T-helper 17 cell (primary cell): ENCODE measurements at regions not wholly inside any gene's neighbourhood (a gene's known extent, or its start where the extent isn't known, plus 50 kb on each side); places are given as distances from the start of the nearest gene placed in this dataset.
"Not testable (repeated sequence)": the region's sequence is repeated elsewhere in the genome, so short reads cannot be mapped to it uniquely, and the experiment has no call there.

Experiments used
- ATAC-seq: fragments of 150-1000 bp; cut with Tn5 transposase; 2 replicates; pipeline ENCODE4 v1.10.0; 2021; ENCODE audit warnings: mild to moderate bottlenecking, moderate library complexity
- DNase-seq, 3 donors: peaks; one replicate each; pipeline versions ENCODE4 v3.0.0 to v3.0.0-alpha.2; 2020 to 2021
- H3K9me3 ChIP-seq: one replicate; pipeline ENCODE4 v1.7.0; 2013; ENCODE audit warnings: low read length, mild to moderate bottlenecking; ENCODE audit not compliant: control insufficient read depth, poor library complexity, severe bottlenecking
- H3K27ac Mint-ChIP-seq: one replicate; pipeline ENCODE4 v1.8.0; 2022; ENCODE audit warnings: mild to moderate bottlenecking, moderate library complexity, mixed read lengths
- H3K27me3 Mint-ChIP-seq: one replicate; pipeline ENCODE4 v1.8.0; 2022; ENCODE audit warnings: mixed read lengths
- H3K36me3 Mint-ChIP-seq: one replicate; pipeline ENCODE4 v1.8.0; 2022; ENCODE audit warnings: low read depth, mixed read lengths
- H3K4me1 Mint-ChIP-seq: one replicate; pipeline ENCODE4 v1.8.0; 2022; ENCODE audit warnings: mild to moderate bottlenecking, mixed read lengths
- H3K4me3 Mint-ChIP-seq: one replicate; pipeline ENCODE4 v1.8.0; 2022; ENCODE audit warnings: mild to moderate bottlenecking, moderate library complexity, mixed read lengths

- H3K4me1 Mint-ChIP-seq = no peaks in the 10 kb centered on the region
- DNase-seq = no peak
- H3K27ac Mint-ChIP-seq = no peak overlapping the region
- H3K9me3 ChIP-seq = no peaks in the 10 kb centered on the region
- no peaks in the 10 kb centered on the region for H3K27me3 Mint-ChIP-seq
- no peak for ATAC-seq
- no peak overlapping the region for H3K4me3 Mint-ChIP-seq
- H3K36me3 Mint-ChIP-seq = no peaks in the 10 kb centered on the region
Measured at GRCh38 chr18:22513721-22514481, 96.2 kb upstream of the CTAGE1 start.

GRCh38 chr18:22514655-22515054, 96.9 kb upstream of the CTAGE1 start:
- no peaks in the 10 kb centered on the region for H3K27me3 Mint-ChIP-seq
- no peak overlapping the region for H3K27ac Mint-ChIP-seq
- no peak overlapping the region for H3K4me3 Mint-ChIP-seq
- H3K9me3 ChIP-seq = no peaks in the 10 kb centered on the region
- DNase-seq = no peak
- H3K4me1 Mint-ChIP-seq = no peaks in the 10 kb centered on the region
- ATAC-seq = no peak
- no peaks in the 10 kb centered on the region for H3K36me3 Mint-ChIP-seq

- Mint-ChIP-seq H3K36me3 (no peaks in the 10 kb centered on the region), H3K4me3 (no peak overlapping the region), H3K27me3 (no peaks in the 10 kb centered on the region), H3K4me1 (no peaks in the 10 kb centered on the region), H3K27ac (no peak overlapping the region)
- DNase-seq = no peak
- no peak for ATAC-seq
- H3K9me3 ChIP-seq = no peaks in the 10 kb centered on the region
Measured at GRCh38 chr18:22515250-22515649, 97.5 kb upstream of the CTAGE1 start.

GRCh38 chr18:22517356-22517755, 99.6 kb upstream of the CTAGE1 start:
- Mint-ChIP-seq H3K36me3 (no peaks in the 10 kb centered on the region), H3K27ac (no peak overlapping the region), H3K27me3 (no peaks in the 10 kb centered on the region)

GRCh38 chr18:22521026-22521707, 103.5 kb upstream of the CTAGE1 start:
- Mint-ChIP-seq H3K36me3 (no peaks in the 10 kb centered on the region), H3K4me3 (no peak overlapping the region), H3K27me3 (no peaks in the 10 kb centered on the region), H3K27ac (no peak overlapping the region), H3K4me1 (no peaks in the 10 kb centered on the region)
- ATAC-seq (no peak), DNase-seq (no peak)
- H3K9me3 ChIP-seq = no peaks in the 10 kb centered on the region

More at GRCh38 chr18:22517356-22517755, 99.6 kb upstream of the CTAGE1 start:
- Mint-ChIP-seq H3K4me3 (no peak overlapping the region), H3K4me1 (no peaks in the 10 kb centered on the region)
- H3K9me3 ChIP-seq = no peaks in the 10 kb centered on the region
- DNase-seq (no peak), ATAC-seq (no peak)

- ATAC-seq (no peak), DNase-seq (no peak)
- no peaks in the 10 kb centered on the region for H3K9me3 ChIP-seq
- Mint-ChIP-seq H3K4me1 (no peaks in the 10 kb centered on the region), H3K27me3 (no peaks in the 10 kb centered on the region), H3K36me3 (no peaks in the 10 kb centered on the region), H3K4me3 (no peak overlapping the region), H3K27ac (no peak overlapping the region)
Measured at GRCh38 chr18:22523481-22523880, 105.8 kb upstream of the CTAGE1 start.

- DNase-seq = no peak
- Mint-ChIP-seq H3K4me1 (no peaks in the 10 kb centered on the region), H3K4me3 (no peak overlapping the region), H3K27me3 (no peaks in the 10 kb centered on the region), H3K27ac (no peak overlapping the region), H3K36me3 (no peaks in the 10 kb centered on the region)
- H3K9me3 ChIP-seq = no peaks in the 10 kb centered on the region
- ATAC-seq = no peak
Measured at GRCh38 chr18:22524783-22525182, 107.1 kb upstream of the CTAGE1 start.

GRCh38 chr18:22525313-22525712, 107.6 kb upstream of the CTAGE1 start:
- H3K36me3 Mint-ChIP-seq = no peaks in the 10 kb centered on the region
- ATAC-seq = no peak
- no peaks in the 10 kb centered on the region for H3K4me1 Mint-ChIP-seq
- no peaks in the 10 kb centered on the region for H3K9me3 ChIP-seq
- H3K27ac Mint-ChIP-seq = no peak overlapping the region
- H3K4me3 Mint-ChIP-seq = no peak overlapping the region
- no peak for DNase-seq
- no peaks in the 10 kb centered on the region for H3K27me3 Mint-ChIP-seq

- no peak overlapping the region for H3K4me3 Mint-ChIP-seq
- H3K4me1 Mint-ChIP-seq = no peaks in the 10 kb centered on the region
- no peak for DNase-seq
- H3K36me3 Mint-ChIP-seq = no peaks in the 10 kb centered on the region
- no peak overlapping the region for H3K27ac Mint-ChIP-seq
- ATAC-seq = no peak
- no peaks in the 10 kb centered on the region for H3K9me3 ChIP-seq
- no peaks in the 10 kb centered on the region for H3K27me3 Mint-ChIP-seq
Measured at GRCh38 chr18:22525883-22526282, 108.2 kb upstream of the CTAGE1 start.

- no peak overlapping the region for H3K27ac Mint-ChIP-seq
- no peaks in the 10 kb centered on the region for H3K27me3 Mint-ChIP-seq
- no peaks in the 10 kb centered on the region for H3K36me3 Mint-ChIP-seq
- DNase-seq (no peak), ATAC-seq (no peak)
- no peak overlapping the region for H3K4me3 Mint-ChIP-seq
- no peaks in the 10 kb centered on the region for H3K4me1 Mint-ChIP-seq
- H3K9me3 ChIP-seq = no peaks in the 10 kb centered on the region
Measured at GRCh38 chr18:22528291-22528690, 110.6 kb upstream of the CTAGE1 start.

- H3K27me3 Mint-ChIP-seq, H3K36me3 Mint-ChIP-seq, H3K27ac Mint-ChIP-seq: not testable (repeated sequence)
Measured at GRCh38 chr18:22534706-22535105, 117.0 kb upstream of the CTAGE1 start.

GRCh38 chr18:22536558-22536957, 118.8 kb upstream of the CTAGE1 start:
- ATAC-seq = no peak
- Mint-ChIP-seq H3K36me3 (no peaks in the 10 kb centered on the region), H3K4me3 (no peak overlapping the region), H3K27me3 (no peaks in the 10 kb centered on the region), H3K4me1 (no peaks in the 10 kb centered on the region), H3K27ac (no peak overlapping the region)
- H3K9me3 ChIP-seq = no peaks in the 10 kb centered on the region
- DNase-seq = no peak

More at GRCh38 chr18:22534706-22535105, 117.0 kb upstream of the CTAGE1 start:
- DNase-seq, H3K9me3 ChIP-seq, ATAC-seq, H3K4me1 Mint-ChIP-seq, H3K4me3 Mint-ChIP-seq: not testable (repeated sequence)

GRCh38 chr18:22538426-22538825, 120.7 kb upstream of the CTAGE1 start:
- Mint-ChIP-seq H3K4me3 (no peak overlapping the region), H3K4me1 (no peaks in the 10 kb centered on the region), H3K27ac (no peak overlapping the region), H3K36me3 (no peaks in the 10 kb centered on the region), H3K27me3 (no peaks in the 10 kb centered on the region)
- DNase-seq (no peak), ATAC-seq (no peak)
- H3K9me3 ChIP-seq = no peaks in the 10 kb centered on the region
